ENCODE measurements at regions not wholly inside any gene's neighbourhood (a gene's known extent, or its start where the extent isn't known, plus 50 kb on each side); places are given as distances from the start of the nearest gene placed in this dataset.

GRCh38 chr6:130647246-130647645 is 180.0 kb upstream of the SMLR1 start:
- TF ChIP-seq EZH2 (IDR thresholded peaks at IDR 0.05) (no peak), POLR2AphosphoS5 (IDR thresholded peaks at IDR 0.05; ENCODE audit: borderline replicate concordance, low read depth, low read length) (no peak)
